ENCODE measurements at regions not wholly inside any gene's neighbourhood (a gene's known extent, or its start where the extent isn't known, plus 50 kb on each side); places are given as distances from the start of the nearest gene placed in this dataset.
"Not testable (repeated sequence)": the region's sequence is repeated elsewhere in the genome, so short reads cannot be mapped to it uniquely, and the experiment has no call there.

- no peak for DNase-seq
Observed at GRCh38 chr15:47035475-47036406, 681.6 kb upstream of the SEMA6D start.

- DNase-seq: no peak
Observed at GRCh38 chr15:47037003-47037402, 680.3 kb upstream of the SEMA6D start.

DNA sequence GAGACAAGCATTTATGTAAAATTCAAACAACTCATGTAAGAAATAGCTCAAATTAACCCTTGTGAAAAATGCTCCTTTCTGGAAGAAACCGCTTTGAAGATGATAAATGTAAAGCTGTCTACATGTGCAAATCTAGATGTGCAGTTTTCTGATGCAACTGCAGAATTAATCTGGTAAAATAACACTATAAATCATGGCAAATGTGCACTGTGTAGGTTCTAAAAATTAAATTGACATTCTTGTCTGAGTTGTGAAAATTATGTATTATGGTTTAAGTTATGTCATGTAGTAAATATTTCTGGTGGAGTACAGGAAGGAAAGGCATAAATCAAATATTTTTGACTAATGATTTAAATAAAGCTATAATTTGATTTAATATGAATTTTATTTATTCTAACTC is 678.1 kb upstream of the SEMA6D start:
- DNase-seq: no peak

DNA sequence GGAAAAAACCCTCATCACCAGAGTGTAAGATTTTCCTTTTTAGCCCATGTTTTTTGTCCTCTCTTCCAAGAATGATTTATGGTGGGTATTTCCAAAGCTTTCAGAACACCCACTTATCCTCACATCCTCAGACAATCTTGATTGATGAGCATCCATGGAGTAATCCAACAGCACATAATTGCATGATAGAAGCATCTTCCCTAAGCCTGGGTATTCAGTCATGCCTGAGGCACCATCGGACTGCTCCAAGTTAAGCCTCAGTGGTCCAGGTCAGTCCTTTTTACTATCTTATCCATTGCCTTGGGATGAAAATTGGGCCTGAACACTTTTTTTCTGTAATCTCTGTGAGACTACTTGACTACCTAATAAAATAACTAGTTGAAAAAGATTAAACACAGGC is 676.0 kb upstream of the SEMA6D start:
- DNase-seq: no peak

- not testable (repeated sequence) for DNase-seq
Observed at GRCh38 chr15:47047981-47048380, 669.3 kb upstream of the SEMA6D start.

- no peak for DNase-seq
Observed at GRCh38 chr15:47066392-47066791, 650.9 kb upstream of the SEMA6D start.

DNA sequence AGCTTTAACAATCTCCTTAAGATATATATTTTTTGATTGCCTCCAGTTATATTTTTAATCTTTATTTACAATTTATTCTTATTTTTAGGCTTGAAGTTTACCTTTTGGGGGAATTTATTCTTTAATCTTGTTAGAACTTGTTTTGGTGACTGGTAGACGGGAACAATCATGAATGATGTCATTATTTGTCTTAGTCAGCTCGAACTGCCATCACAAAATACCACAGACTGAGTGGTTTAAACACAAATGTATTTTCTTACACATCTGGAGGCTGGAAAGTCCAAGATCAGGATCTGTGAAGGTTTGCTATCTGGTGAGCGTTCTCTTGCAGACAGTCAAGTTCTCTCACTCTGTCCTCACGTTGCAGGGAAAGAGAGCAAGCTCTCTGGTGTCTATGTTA is 639.5 kb upstream of the SEMA6D start:
- DNase-seq: not testable (repeated sequence)

GRCh38 chr15:47095833-47096232 is 621.5 kb upstream of the SEMA6D start:
- DNase-seq: no peak

- not testable (repeated sequence) for DNase-seq
Observed at GRCh38 chr15:47098526-47098925, 618.8 kb upstream of the SEMA6D start.

GRCh38 chr15:47099801-47100200 is 617.5 kb upstream of the SEMA6D start:
- not testable (repeated sequence) for DNase-seq

- DNase-seq: not testable (repeated sequence)
Observed at GRCh38 chr15:47108800-47109199, 608.5 kb upstream of the SEMA6D start.

- DNase-seq: no peak
Observed at GRCh38 chr15:47116698-47117097, 600.6 kb upstream of the SEMA6D start.

DNA sequence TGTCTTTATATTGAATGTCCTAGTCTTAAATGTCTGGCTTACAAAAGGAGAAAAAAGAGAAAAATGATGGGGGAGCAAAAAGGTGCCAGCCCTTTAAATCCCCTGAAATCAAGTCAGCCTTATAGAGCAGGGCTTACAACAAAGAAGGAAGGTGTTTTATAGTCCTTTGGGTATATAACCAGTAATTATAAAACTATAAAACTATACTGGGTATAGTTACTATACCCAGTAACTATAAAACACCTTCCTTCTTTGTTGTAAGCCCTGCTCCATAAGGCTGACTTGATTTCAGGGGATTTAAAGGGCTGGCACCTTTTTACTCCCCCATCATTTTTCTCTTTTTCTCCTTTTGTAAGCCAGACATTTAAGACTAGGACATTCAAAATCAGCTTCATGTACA is 598.0 kb upstream of the SEMA6D start:
- DNase-seq: no peak

DNA sequence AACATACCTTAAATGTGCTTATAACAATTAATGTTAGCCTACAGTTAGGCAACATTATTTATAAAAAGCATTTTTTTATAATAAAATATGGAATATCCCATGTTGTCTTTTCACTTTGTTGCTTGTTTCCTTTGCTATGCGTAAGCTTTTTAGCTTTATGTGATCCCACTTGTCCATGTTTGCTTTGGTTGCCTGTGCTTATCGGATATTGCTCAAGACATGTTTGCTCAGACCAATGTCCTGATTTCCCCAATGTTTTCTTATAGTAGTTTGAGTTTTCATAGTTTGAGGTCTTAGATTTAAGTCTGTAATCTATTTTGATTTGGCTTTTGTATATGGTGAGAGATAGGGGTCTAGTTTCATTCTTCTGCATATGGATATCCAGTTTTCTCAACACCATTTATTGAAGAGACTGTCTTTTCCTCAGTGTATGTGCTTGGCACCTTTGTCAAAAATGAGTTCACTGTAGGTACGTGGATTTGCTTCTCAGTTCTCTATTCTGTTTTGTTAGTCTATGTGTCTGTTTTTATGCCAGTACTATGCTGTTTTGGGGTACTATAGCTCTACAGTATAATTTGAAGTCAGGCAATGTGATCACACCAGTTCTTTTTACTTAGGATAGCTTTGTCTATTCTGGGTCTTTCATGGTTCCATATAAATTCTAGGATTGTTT is 592.7 kb upstream of the SEMA6D start:
- no peak for DNase-seq

- DNase-seq: no peak
Observed at GRCh38 chr15:47129033-47129432, 588.3 kb upstream of the SEMA6D start.

- DNase-seq: not testable (repeated sequence)
Observed at GRCh38 chr15:47131450-47131849, 585.9 kb upstream of the SEMA6D start.

- no peak for DNase-seq
Observed at GRCh38 chr15:47135267-47135666, 582.0 kb upstream of the SEMA6D start.

DNA sequence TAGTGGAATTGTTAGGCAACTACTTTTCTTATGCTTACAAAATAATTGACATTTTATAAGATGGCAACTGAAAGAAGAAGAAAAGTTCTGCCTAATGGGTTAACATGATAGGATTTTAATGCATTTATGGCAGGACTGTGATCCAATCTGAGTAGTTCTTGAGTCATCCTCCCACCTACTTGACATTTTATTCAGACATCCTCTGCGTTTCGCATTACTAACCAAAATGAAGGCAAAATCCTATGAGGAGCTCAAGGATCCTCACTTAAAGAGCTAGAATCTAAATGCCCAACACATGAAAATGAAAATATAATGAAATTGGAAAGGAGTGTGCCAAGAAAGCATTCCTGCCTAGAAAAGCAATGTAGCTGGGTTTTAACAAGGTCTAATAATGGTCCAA is 581.1 kb upstream of the SEMA6D start:
- DNase-seq: no peak

DNA sequence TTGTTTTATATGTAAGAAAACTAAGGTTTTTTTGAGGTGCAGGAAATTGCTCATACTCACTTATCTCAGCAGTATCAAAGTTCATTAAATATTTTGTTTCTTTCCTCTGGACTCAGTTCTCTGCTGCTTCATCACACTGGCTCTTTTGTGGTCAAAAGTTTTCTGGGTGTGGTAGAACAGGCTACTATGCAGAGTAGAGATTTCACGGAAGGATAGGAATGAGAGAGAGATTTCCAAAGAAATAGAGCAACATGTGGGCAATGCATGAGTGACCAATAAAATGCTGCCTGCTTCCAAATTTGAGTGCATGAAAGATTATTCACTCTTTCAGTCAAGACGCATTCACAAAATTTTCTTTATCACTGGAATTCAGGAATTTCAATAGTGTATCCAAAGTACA is 577.3 kb upstream of the SEMA6D start:
- no peak for DNase-seq

GRCh38 chr15:47157827-47158226 is 559.5 kb upstream of the SEMA6D start:
- no peak for DNase-seq

DNA sequence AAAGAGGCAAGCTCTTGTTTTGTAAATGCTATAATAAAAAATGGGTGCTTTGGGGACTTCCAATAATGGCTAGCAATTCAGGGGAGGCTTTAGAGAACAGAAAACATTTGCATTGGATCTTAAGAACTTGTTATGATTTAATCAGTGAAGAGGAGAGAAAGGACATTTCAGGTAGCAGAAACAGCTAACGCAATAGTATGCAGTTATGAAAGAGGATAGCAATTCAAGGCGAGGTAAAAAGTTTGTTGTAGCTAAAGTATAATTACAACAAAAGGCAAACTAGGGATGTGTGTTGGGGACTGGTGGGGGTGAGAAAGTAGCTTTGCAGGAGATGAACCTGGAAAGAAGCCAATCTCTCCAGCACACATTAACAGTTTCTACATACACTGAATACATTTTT is 558.7 kb upstream of the SEMA6D start:
- DNase-seq: no peak

- DNase-seq: no peak
Observed at GRCh38 chr15:47177177-47177576, 540.1 kb upstream of the SEMA6D start.

DNA sequence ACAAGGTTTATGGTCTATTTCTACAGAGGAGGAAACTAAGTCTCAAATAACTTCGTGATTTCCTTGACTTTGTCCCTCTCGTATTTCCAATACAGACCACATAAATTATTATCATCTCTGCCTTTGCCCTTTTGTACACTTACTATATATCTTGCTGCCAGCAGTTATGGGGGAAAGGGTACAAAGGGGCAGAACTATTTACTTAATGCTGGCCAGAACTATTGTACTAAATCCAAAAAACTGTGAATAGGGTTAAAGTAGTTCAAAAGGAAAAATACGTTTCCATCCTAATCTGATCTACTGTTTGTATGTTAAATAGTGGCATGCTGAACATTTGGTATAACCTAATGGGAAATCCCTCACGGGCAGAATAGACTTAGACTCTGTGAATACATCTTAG is 537.3 kb upstream of the SEMA6D start:
- DNase-seq: no peak

DNA sequence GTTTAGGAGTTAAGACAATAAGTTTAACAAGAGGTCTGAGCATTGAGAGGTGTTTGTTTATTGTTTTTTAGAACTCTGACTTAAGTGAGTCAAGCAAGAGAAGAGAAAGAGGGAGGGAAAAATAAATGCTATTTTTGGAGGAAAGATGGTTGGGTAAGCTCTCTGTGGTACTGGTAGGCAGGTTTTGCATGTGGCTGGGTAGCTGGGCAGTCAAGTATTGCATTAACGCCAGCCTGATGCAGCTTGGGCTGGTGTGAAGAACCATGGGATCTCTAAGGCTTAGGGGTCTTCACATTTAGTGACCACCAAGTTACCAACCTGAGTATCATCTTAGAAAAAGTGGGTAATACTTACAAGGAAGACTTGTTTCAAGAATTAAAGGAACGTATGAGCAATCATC is 534.5 kb upstream of the SEMA6D start:
- DNase-seq: no peak

Measured in suppressor macrophage treated with lipopolysaccharide for 1 hour (primary cell).